Caco-2 (cell line): ENCODE measurements at regions not wholly inside any gene's neighbourhood (a gene's known extent, or its start where the extent isn't known, plus 50 kb on each side); places are given as distances from the start of the nearest gene placed in this dataset.

Experiments used
- BruUV-seq: library from RNA; stranded (reverse); fragments of 400-500 nt; replicated peaks from 2 replicates; lab custom pipeline; 2021; lab: Mats Ljungman, UMichigan
- CTCF ChIA-PET: fragments of 300-600 bp; sonication (Branson Sonifier 250); formaldehyde crosslinking; loops from one replicate; lab custom pipeline; 2022; ENCODE audit warnings: antibody characterized with exemption; lab: Charles Lee
- POLR2A ChIA-PET: fragments of 300-600 bp; sonication (Branson Sonifier 250); formaldehyde crosslinking; loops from one replicate; lab custom pipeline; 2022; ENCODE audit warnings: antibody characterized with exemption; lab: Charles Lee
- DNase-seq, 2 experiments: peaks; one replicate each; pipeline versions ENCODE4 v3.0.0 to v3.0.0-alpha.2; 2020 to 2022
- H3K27me3 ChIP-seq: replicated peaks from 2 replicates; pipeline ENCODE4 v1.6.0; 2011; ENCODE audit warnings: low read length; ENCODE audit not compliant: control insufficient read depth, insufficient read depth
- H3K36me3 ChIP-seq: 2 replicates; pipeline ENCODE4 v1.5.1; 2011; ENCODE audit warnings: low read length; ENCODE audit not compliant: control insufficient read depth, insufficient read depth
- H3K4me1 ChIP-seq: fragments of 250-450 bp; sonication (Bioruptor Pico); 2 replicates; pipeline ENCODE4 v1.5.1; 2020; ENCODE audit warnings: mild to moderate bottlenecking
- H3K4me3 ChIP-seq: 2 replicates; pipeline ENCODE4 v1.5.1; 2011; ENCODE audit warnings: low read depth, mild to moderate bottlenecking, control low read depth, low read length
- H3K9me3 ChIP-seq: fragments of 250-450 bp; sonication (Bioruptor Pico); 2 replicates; pipeline ENCODE4 v1.5.1; 2020; ENCODE audit warnings: mild to moderate bottlenecking, moderate library complexity
- H3K27ac Mint-ChIP-seq: one replicate; pipeline ENCODE4 v1.8.0; 2022; ENCODE audit warnings: mixed read lengths; ENCODE audit not compliant: unreplicated experiment
- H3K27me3 Mint-ChIP-seq: one replicate; pipeline ENCODE4 v1.8.0; 2022; ENCODE audit warnings: mixed read lengths; ENCODE audit not compliant: insufficient read depth, unreplicated experiment
- H3K36me3 Mint-ChIP-seq: one replicate; pipeline ENCODE4 v1.8.0; 2022; ENCODE audit warnings: mild to moderate bottlenecking, mixed read lengths; ENCODE audit not compliant: insufficient read depth, unreplicated experiment
- H3K4me1 Mint-ChIP-seq: one replicate; pipeline ENCODE4 v1.8.0; 2022; ENCODE audit warnings: low read depth, mixed read lengths; ENCODE audit not compliant: unreplicated experiment
- H3K4me3 Mint-ChIP-seq: one replicate; pipeline ENCODE4 v1.8.0; 2022; ENCODE audit warnings: mild to moderate bottlenecking, moderate library complexity, mixed read lengths; ENCODE audit not compliant: unreplicated experiment
- H3K9me3 Mint-ChIP-seq: one replicate; pipeline ENCODE4 v1.8.0; 2022; ENCODE audit warnings: mixed read lengths; ENCODE audit not compliant: unreplicated experiment
- CTCF ChIP-seq, 2 experiments: fragments of 200-600 bp in 1 of 2; IDR thresholded peaks; 1 replicate in 1 of 2; 2 replicates in 1 of 2; pipeline versions ENCODE4 v1.5.1 to v1.8.0; 2011 to 2022; ENCODE audit warnings: antibody characterized with exemption in 1 of 2, control low read depth in 1 of 2, inconsistent platforms in 1 of 2, low read depth in 1 of 2, low read length in 1 of 2, mild to moderate bottlenecking in 1 of 2, moderate library complexity in 1 of 2; ENCODE audit not compliant: insufficient read depth in 1 of 2, severe bottlenecking in 1 of 2, unreplicated experiment in 1 of 2
- intact Hi-C: fragments of 100-400 bp; cut with micrococcal nuclease; formaldehyde crosslinking; loops from one replicate; pipeline ENCODE4 v1.10.0; 2022; ENCODE audit not compliant: unreplicated experiment

GRCh38 chr17:5693821-5694220, 109.5 kb upstream of the NLRP1 start:
- intact Hi-C loops, result no loop called here
- ChIA-PET POLR2A (no interaction called here), CTCF (no interaction called here)
- Mint-ChIP-seq H3K9me3 (no peaks in the 10 kb centered on the region), H3K4me3 (no peak overlapping the region), H3K4me1 (no peaks in the 10 kb centered on the region), H3K36me3 (peaks cover 6% of the 10 kb centered on the region), H3K27me3 (peaks cover 3% of the 10 kb centered on the region), H3K27ac (no peak overlapping the region)
- TF ChIP-seq CTCF (IDR thresholded peaks at IDR 0.05; ENCODE audit: insufficient read depth in 1 of 2, low read depth in 1 of 2, low read length in 1 of 2, severe bottlenecking in 1 of 2, unreplicated experiment in 1 of 2), result no peak
- H3K27me3 ChIP-seq, result no peaks in the 10 kb centered on the region
- H3K36me3 ChIP-seq, result no peaks in the 10 kb centered on the region
- no peaks in the 10 kb centered on the region for H3K4me1 ChIP-seq
- no TSS peak for BruUV-seq
- no peaks in the 10 kb centered on the region for H3K9me3 ChIP-seq
- no peak for DNase-seq
- H3K4me3 ChIP-seq, result no peak overlapping the region

- no peaks in the 10 kb centered on the region for H3K9me3 Mint-ChIP-seq
- no peaks in the 10 kb centered on the region for H3K4me1 Mint-ChIP-seq
- ChIA-PET CTCF (no interaction called here), POLR2A (no interaction called here)
- DNase-seq, result peak in 1 of 2 experiments; percentile 38
- H3K36me3 ChIP-seq, result no peaks in the 10 kb centered on the region
- intact Hi-C loops, result no loop called here
- no peak for TF ChIP-seq CTCF (IDR thresholded peaks at IDR 0.05; ENCODE audit: insufficient read depth in 1 of 2, low read depth in 1 of 2, low read length in 1 of 2, severe bottlenecking in 1 of 2, unreplicated experiment in 1 of 2)
- H3K36me3 Mint-ChIP-seq, result peaks cover 6% of the 10 kb centered on the region
- no peak overlapping the region for H3K27ac Mint-ChIP-seq
- no peak overlapping the region for H3K4me3 Mint-ChIP-seq
- no TSS peak for BruUV-seq
- H3K4me1 ChIP-seq, result no peaks in the 10 kb centered on the region
- no peaks in the 10 kb centered on the region for H3K27me3 ChIP-seq
- H3K4me3 ChIP-seq, result no peak overlapping the region
- peaks cover 3% of the 10 kb centered on the region for H3K27me3 Mint-ChIP-seq
- no peaks in the 10 kb centered on the region for H3K9me3 ChIP-seq
These were observed 110.2 kb upstream of the NLRP1 start for GRCh38 chr17:5694551-5694950.

- no peak overlapping the region for H3K4me3 Mint-ChIP-seq
- no peak for DNase-seq
- H3K4me1 ChIP-seq, result no peaks in the 10 kb centered on the region
- no peak for TF ChIP-seq CTCF (IDR thresholded peaks at IDR 0.05; ENCODE audit: insufficient read depth in 1 of 2, low read depth in 1 of 2, low read length in 1 of 2, severe bottlenecking in 1 of 2, unreplicated experiment in 1 of 2)
- no peaks in the 10 kb centered on the region for H3K9me3 ChIP-seq
- no TSS peak for BruUV-seq
- no peaks in the 10 kb centered on the region for H3K36me3 ChIP-seq
- no peak overlapping the region for H3K27ac Mint-ChIP-seq
- ChIA-PET CTCF (no interaction called here), POLR2A (no interaction called here)
- peaks cover 3% of the 10 kb centered on the region for H3K27me3 Mint-ChIP-seq
- H3K4me3 ChIP-seq, result no peak overlapping the region
- intact Hi-C loops, result no loop called here
- no peaks in the 10 kb centered on the region for H3K9me3 Mint-ChIP-seq
- H3K36me3 Mint-ChIP-seq, result peaks cover 3% of the 10 kb centered on the region
- no peaks in the 10 kb centered on the region for H3K4me1 Mint-ChIP-seq
- H3K27me3 ChIP-seq, result no peaks in the 10 kb centered on the region
These were observed 111.2 kb upstream of the NLRP1 start for GRCh38 chr17:5695480-5695879.
